Transverse colon (tissue), 4 donors: ENCODE measurements at regions not wholly inside any gene's neighbourhood (a gene's known extent, or its start where the extent isn't known, plus 50 kb on each side); places are given as distances from the start of the nearest gene placed in this dataset.
A peak's percentile ranks its signal among the peaks of the same experiment; 100 is the strongest.

Source experiments
- CTCF ChIP-seq, 5 experiments: fragments of 200-600 bp in 3 of 5; fragments of 450-650 bp in 2 of 5; sonication (generic) in 3 of 5; IDR thresholded peaks; 1 replicate in 2 of 5; 2 replicates in 3 of 5; pipeline ENCODE4 v1.5.1; 2016 to 2017; ENCODE audit warnings: antibody characterized with exemption in 5 of 5, inconsistent platforms in 3 of 5, mild to moderate bottlenecking in 2 of 5, moderate library complexity in 1 of 5
- EP300 ChIP-seq: sonication (generic); formaldehyde crosslinking; IDR thresholded peaks from one replicate; pipeline ENCODE4 v1.6.1; 2017; ENCODE audit warnings: antibody characterized with exemption, low read depth
- POLR2A ChIP-seq: fragments of 450-650 bp; IDR thresholded peaks from one replicate; pipeline ENCODE4 v1.6.1; 2016; ENCODE audit warnings: antibody characterized with exemption, mild to moderate bottlenecking, moderate library complexity
- POLR2AphosphoS5 ChIP-seq, 3 donors: sonication (generic); formaldehyde crosslinking; IDR thresholded peaks; one replicate each; pipeline ENCODE4 v1.6.1; 2016; ENCODE audit warnings: antibody characterized with exemption in 3 of 3

GRCh38 chr17:79188048-79188447 is 113.4 kb downstream of the ENGASE start:
- TF ChIP-seq CTCF (IDR thresholded peaks at IDR 0.05) (peak in 4 of 5 experiments; percentile 17 to 47 (median 31)), POLR2AphosphoS5 (IDR thresholded peaks at IDR 0.05) (no peak), POLR2A (no peak), EP300 (no peak)
